HPDE6-E6E7 (cell line): ENCODE measurements at regions not wholly inside any gene's neighbourhood (a gene's known extent, or its start where the extent isn't known, plus 50 kb on each side); places are given as distances from the start of the nearest gene placed in this dataset.
"Not testable (repeated sequence)": the region's sequence is repeated elsewhere in the genome, so short reads cannot be mapped to it uniquely, and the experiment has no call there.

Experiments used
- DNase-seq: peaks from one replicate; pipeline ENCODE4 v3.0.0; 2011; ENCODE audit warnings: missing footprints; ENCODE audit errors: extremely low spot score

DNA sequence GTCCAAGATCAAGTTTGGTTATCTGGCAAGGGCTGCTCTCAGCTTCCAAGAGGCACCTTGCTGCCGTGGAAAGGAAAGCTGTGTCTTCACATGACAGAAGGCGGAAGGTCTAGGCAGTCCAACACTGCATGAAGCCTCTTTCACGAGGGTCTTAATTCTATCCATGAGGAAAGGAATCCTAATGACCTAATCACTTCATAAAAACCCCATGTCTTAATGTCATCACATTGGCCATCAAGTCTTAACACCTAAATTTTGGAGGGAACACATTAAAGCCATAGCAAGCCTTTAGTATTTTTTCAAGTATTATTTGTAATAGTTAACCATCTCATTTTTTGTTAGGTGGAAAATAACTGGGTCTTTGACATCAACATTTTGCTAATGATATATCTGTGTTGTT, 858.3 kb downstream of the FLRT2 start:
- no peak for DNase-seq

DNA sequence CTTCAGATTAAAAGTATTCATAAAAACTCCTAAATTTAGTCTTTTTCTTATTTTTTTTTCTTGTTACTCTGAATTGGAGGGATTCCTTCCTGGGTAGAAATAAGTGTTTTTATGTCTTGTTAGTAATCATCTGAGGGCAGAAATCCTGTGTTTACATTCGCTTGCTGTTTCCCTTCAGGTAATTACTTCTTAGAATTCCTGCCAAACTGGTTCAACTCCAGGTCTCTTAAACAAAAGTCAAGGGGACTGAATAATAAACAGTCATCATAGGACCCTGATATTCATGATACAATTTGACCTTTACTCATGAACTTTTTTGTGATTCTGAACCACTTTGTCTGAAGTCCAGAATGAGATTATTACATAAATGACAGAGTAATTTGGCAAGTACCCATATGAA, 843.9 kb downstream of the FLRT2 start:
- no peak for DNase-seq

DNA sequence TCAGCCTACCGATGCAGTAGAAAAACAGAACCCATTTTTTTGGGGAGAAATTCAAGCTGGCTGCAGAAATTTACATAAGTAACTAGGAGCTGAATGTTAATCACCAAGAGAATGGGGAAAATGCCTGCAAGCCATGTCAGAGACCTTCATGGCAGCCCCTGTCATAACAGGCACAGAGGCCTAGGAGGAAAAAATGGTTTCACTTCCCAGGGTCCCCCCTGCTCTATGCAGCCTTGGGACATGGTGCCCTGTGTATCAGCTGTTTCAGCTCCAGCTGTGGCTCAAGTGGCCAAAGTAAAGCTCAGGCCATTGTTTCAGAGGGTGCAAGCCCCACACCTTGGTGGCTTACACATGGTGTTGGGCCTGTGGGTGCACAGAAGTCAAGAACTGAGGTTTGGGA, 842.5 kb downstream of the FLRT2 start:
- DNase-seq: no peak

DNA sequence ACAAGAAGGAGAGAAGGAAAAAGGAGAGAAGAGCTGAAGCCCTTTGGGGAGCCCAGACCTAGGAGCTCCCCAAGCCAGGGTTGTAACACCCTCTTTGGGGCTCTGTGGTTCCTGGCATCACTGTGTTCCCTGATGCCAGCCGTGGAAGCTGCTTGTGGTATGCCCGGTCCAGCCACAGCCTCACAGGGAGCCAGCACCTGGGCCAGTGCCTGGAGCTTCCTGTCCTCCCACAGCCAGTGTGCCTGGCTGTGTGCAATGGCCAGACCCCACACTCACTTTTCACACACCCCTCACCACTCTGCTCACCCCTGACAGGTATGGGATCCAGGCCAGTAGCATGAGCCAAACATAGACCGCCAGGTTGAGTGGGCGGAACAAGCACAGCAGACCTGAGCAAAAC, 834.7 kb downstream of the FLRT2 start:
- DNase-seq: no peak

DNA sequence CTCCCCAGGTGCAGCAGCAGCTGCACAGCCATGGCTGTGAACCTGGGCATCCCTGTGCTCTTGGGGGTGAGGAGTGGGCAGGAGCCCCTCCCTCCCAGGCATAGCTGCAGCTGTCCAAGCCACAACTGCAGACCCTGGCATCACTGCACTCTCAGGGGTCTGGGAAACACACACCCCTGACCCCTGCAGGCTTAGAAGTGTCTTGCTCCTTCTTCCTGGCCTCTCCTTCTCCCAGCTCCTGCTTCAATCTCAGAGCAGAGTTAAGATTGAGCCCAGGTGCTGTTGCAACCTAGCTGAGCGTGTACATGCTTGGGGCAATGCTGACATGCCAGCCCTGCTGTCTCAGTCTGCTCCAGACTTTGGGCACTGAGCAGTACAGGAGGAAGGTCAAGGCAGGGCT, 833.6 kb downstream of the FLRT2 start:
- DNase-seq: no peak

DNA sequence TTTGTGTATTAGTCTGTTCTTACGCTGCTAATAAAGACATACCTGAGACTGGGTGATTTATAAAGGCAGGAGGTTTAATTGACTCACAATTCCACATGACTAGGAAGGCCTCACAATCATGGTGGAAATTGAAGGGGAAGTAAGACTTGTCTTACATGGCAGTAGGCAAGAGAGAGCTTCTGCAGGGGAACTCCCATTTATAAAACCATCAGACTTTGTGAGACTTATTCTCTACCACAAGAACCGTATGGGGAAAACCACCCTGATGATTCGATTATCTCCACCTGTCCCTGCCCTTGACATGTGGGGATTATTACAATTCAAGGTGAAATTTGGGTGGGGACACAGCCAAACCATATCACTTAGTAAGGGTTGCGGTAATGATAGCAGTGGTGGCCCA, 833.1 kb downstream of the FLRT2 start:
- DNase-seq: no peak

DNA sequence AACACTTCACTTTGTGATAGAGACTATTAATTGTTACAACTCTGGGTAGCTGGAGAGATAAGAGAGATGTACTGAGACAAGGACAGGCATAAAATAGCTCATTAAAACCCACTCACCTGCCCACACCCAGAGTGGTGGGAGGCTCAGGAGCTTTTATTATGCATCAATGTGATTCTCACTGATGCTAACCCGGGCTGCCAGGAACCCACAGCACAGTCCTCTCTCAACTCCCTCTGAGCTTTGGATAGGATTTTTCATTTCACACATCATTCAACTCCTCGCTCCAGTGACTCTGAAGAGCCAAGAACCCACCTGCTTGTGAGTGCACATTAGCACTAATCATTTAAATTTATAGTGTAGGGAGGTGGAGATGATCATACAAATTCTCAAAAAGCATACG, 827.9 kb downstream of the FLRT2 start:
- DNase-seq: no peak

DNA sequence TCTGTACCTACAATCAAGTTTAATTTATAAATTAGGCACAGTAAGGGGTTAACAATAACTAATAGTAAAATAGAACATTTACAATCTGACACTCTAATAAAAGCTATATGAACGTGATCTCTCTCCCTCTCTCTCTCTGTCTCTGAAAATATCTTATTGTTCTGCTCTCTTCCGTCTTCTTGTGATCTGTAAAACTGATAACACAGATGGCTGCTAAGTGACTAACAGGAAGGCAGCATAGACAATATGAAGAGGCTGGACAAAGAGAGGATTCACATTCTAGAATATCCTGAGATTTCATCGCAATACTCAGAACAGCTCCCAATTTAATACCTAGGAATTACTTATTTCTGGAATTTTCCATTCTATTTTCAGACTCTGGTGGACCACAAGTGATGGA, 827.2 kb downstream of the FLRT2 start:
- DNase-seq: no peak

DNA sequence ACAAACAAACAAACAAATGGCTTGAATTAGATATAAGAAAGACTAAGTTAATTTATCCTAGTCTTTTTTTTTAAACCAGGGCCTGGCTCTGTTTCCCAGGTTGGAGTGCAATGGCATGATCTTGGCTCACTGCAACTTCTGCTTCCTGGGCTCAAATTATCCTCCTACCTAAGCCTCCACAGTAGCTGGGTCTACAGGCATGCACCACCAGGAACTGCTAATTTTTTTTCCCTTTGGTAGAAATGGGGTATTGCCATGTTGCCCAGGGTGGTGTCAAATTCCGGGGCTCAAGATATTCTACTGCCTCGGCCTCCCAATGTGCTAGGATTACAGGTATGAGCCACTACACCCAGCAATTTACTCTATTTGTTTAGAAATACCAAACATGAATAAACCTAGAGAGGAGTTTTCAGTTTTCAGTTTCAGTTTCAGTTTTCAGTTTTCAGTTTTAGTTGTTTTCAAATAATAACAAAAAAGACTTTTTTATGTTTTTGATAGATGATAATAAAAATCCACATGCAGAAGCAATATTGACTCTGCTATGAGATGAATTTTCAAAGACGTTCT, 817.0 kb downstream of the FLRT2 start:
- DNase-seq: no peak

DNA sequence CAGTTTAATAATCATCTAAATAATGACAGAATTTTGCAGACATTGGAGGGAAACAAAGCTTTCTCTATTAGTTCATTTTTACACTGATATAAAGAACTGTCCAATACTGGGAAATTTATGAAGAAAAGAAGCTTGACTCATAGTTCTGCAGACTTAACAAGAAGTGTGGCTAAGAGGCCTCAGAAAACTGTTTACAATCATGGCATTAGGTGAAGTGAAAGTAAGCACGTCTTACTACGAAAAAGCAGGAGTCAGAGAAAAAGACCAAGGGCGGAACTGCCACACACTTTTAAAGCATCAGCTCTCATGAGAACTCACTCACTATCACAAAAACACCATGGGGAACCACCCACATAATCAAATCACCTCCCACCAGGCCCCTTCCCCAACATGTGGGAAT, 804.4 kb downstream of the FLRT2 start:
- DNase-seq: no peak

DNA sequence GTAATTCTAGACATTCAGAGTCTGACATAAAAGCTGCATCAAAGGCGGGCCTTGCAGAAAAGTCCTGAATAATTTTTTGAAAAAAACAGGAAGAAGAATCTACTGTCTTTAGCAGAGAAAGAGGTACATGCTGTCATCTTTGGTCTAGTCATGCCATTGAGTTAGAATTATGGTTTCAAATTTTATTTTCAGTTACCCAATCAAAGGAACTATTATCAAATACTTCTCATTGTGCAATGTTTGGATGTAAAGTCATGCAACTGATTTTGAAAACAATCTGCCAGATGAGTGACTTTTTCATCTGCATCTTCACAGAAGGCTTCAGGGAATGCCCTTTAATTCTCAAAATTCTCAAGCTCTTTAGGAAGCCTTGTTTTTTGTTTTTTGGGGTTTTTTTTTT, 803.5 kb downstream of the FLRT2 start:
- no peak for DNase-seq

DNA sequence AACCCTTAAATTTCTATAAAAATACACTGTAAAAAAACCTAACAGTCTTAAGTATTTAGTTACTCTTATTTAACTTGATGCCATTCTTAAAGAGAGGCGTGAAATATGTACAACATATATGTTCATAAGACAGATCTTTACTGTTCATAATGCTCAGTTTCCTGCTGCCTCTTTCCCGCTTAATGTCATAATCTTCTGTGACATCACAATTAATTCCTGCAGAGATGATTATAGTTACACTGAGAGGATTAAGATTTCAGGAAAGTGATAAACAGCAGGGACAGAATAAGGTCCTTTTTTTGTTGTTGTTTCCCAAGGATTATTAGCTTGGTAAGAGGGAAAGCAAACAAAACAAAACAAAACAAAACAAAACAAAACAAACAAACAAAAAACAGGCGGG, 801.4 kb downstream of the FLRT2 start:
- no peak for DNase-seq

DNA sequence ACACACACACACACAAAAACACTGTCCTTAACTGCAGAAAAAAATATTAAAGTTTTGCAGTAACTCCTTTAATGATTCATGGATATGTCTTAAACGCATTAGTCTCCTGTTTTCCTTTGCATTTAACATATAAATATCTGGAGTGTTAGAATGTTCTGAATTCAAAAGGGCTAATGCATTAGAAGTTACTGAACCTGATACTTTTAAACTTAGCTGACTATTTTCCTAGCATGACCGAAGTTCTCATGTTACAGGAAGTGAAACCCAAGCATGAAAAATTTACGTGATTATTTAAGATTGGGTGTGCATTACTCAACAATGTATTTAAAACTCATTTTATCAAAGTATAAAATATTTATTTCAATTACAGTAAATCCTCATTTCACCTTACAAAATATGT, 791.2 kb downstream of the FLRT2 start:
- DNase-seq: no peak

DNA sequence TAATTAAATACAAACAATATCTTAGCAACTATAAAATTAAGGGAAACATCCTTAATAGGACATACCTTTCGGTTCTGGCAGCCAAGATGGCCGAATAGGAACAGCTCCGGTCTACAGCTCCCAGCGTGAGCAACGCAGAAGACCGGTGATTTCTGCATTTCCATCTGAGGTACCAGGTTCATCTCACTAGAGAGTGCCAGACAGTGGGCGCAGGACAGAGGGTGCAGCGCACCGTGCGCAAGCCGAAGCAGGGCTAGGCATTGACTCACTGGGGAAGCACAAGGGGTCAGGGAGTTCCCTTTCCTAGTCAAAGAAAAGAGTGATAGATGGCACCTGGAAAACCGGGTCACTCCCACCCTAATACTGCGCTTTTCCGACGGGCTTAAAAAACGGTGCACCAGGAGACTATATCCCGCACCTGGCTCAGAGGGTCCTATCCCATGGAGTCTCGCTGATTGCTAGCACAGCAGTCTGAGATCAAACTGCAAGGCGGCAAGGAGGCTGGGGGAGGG, 782.3 kb downstream of the FLRT2 start:
- DNase-seq: not testable (repeated sequence)

DNA sequence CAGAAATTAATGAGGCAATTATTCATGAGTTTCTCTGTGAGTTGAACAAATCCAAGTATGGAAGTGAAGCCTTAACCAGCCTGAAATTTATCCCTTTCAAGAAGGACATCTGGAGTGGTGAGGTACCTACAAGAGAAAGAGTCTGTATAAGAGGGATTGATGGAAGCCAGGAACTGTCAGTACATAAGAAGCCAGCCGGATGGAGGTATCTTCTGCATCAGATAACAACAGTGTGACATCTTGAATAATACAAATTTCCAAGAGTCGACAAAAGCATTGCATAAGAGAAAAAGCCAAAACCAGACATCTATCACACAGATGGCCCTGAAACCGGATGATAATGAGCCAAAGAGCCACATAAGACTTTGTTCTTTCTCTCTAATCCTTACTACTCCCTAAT, 781.2 kb downstream of the FLRT2 start:
- DNase-seq: no peak

DNA sequence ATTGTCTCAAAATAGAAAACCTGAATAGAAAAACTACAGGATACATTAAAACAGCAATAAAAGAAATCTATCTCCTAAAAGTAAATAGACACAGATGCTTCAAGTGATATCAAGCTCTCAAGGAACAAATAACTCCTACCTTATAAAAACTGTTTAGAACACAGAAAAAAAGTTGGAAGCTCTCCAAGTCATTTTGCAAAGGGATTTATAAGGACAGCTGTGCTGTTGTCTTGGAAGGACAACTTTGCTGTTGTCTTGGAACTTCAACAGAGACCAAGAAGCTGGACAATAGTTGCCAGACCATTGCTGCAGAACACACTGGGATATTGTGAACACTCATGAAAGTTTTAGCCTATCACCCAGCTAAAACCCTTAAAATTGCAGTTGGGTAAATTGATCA, 780.7 kb downstream of the FLRT2 start:
- DNase-seq: no peak

DNA sequence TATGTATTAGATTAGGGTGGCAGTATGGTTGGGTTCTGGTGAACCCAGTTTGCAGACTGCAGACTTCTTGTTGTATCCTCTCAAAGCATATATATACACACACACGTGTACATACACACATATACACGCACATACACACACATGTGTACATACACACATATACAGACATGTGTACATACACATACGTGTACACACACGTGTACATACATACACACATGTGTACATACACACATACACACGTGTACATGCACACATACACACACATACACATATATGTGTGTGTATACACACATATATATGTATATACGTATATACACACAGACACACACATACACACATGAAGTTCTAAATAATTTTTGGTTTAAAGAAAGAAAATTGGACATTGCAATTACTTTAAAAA, 780.2 kb downstream of the FLRT2 start:
- DNase-seq: no peak

DNA sequence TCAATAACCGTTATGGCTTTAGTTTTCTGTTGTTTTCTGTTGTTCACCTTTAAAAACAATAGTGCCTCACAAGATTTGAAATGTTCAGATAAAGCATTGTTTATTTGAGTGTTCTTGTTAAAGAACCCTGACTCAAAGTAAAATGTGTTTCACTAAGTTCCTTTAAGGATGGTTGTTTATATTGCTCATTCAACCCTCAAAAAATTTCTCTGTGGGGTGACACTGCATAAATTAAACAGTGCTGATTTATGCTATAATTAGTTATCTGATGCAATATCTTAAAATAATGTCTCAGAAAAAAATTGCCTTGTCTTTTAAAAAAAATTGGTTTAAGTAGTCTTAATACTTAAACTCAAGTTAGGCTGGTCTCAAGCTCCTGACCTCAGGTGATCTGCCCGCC, 775.1 kb downstream of the FLRT2 start:
- no peak for DNase-seq

DNA sequence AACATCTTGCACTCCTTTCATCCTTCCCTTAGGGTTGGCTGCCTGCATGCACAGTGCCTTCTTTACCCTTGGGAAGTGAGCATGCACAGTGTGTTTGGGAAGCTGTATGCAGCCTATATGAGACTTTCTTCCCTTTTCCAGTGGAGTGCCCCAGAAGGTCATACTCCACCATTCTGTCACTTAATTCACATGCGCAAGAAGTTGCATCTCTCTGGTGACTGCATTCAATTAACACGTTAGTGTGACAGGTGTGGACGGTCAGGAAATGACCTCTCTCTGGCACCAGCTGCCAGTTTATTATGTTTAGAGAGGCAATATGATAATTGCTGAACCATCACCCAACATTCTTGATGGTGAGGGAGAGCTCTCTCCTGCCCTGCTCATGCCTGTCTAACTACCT, 770.0 kb downstream of the FLRT2 start:
- no peak for DNase-seq

DNA sequence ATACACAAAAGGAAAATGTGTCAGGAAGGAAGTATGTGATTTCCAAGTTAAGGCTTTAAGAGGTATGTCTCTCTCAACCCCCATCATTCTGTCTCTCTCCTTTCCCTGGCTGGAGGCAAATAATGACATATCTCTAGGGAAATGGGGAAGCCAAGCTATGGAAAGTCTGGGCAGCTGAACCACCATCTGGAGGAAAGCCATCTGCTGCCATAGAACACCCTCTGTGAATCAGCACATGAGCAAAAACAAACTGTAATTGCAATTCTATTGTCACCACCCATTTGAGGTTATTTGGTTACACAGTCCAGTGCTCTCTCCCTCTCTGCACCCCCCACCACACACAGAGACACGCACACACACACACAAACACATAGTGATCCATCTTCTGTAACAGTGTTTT, 766.2 kb downstream of the FLRT2 start:
- DNase-seq: no peak

DNA sequence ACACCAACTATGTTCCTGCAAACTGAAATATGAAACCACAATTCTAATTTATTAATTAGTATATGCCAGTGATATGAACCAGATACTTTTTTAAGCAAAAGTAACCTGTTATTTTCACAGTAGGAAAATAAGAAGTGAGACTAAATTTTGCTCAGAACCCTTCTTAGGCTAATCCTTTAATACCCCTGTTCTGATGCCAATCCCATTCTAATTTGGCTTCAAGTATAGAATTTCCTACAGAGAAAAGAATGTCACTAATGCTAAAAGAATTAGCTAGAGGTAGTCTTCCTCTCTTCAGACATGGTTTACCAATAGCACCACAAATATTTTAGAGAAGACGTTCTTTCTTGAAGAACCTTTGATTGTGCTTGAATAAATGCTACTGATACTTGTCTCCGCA, 758.4 kb downstream of the FLRT2 start:
- no peak for DNase-seq

DNA sequence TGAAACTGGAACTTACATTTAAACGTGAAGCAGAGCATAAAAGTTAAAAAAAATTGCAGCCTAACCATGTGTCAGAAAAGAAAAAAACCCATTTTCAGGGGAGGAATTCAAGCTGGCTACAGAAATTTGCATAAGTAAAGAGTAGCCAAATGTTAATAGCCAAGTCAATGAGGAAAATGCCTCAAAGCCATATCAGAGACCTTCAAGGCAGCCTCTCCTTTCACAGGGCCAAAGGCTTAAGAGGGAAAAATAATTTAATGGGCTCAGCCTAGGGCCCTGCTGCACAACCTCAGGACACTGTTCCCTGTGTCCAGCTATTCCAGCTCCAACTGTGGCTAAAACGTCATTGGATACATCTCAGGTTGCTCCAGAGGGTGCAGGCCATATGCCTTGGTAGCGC, 749.5 kb downstream of the FLRT2 start:
- DNase-seq: no peak

DNA sequence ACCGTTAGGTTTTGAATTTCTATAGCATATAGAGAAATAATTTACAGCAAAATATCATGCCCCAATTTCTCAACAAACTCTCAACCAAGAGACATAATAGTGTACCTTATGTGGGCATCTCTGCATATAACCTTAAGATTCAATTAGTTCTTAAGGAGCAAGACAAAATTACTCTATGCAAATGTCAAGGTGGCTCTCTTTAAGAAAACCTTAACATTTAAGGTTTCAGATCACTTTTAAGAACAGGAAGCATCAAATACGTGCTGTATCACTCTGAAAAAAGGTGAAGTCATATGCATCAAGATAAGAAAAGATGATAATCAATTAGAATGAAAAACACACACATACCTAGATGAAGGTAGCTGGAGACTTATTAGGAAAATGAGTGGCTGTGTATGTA, 728.0 kb downstream of the FLRT2 start:
- no peak for DNase-seq

DNA sequence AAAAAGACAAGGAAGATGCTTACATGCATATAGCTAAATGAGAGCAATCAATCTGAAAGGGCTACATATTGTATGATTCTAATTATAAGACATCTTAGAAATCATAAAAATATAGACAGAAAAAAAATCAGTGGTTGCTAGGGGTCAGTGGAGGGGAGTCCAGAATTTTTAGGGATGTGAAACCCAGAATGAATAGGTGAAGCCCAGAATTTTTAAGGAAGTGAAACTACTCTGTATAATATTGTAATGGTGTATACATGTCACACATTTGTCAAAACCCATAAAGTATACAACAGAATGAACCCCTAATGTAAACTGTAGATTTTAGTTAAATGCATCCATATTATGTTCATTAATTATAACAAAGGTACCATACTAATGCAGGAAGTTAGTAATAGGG, 713.2 kb downstream of the FLRT2 start:
- DNase-seq: no peak

DNA sequence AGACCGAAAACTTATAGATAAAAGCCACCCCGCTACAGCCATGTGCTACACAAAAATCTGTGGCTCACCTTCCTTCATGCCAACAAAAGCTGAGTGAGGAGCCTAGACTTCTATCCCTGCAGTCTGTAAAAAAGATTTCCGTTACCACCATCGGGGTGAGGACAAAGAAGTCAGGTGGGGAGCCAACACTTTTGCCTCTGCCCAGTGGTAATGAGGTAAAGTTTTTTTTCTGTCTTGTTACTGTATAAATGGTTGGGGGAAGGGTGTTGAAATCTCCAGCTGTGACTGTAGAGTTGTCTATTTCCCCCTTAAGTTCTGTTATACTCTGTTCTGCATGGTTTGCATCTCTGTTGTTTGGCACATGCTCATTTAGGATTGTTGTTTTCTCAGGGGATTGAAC, 707.8 kb downstream of the FLRT2 start:
- no peak for DNase-seq
